Mesendoderm (in vitro differentiated cells): ENCODE measurements at regions not wholly inside any gene's neighbourhood (a gene's known extent, or its start where the extent isn't known, plus 50 kb on each side); places are given as distances from the start of the nearest gene placed in this dataset.

ENCODE experiments used
- DNase-seq: peaks from one replicate; pipeline ENCODE4 v3.0.0; 2013
- H2AK5ac ChIP-seq: 2 replicates; pipeline ENCODE4 v1.6.1; 2013; ENCODE audit warnings: low read length, inconsistent platforms
- H2BK120ac ChIP-seq: 2 replicates; pipeline ENCODE4 v1.6.1; 2013; ENCODE audit warnings: low read depth, mild to moderate bottlenecking, low read length, moderate library complexity, mixed read lengths
- H2BK15ac ChIP-seq: replicated peaks from 2 replicates; pipeline ENCODE4 v1.6.1; 2013; ENCODE audit warnings: low read depth, mild to moderate bottlenecking, moderate library complexity
- H2BK5ac ChIP-seq: 2 replicates; pipeline ENCODE4 v1.6.1; 2013; ENCODE audit warnings: low read length, inconsistent platforms
- H3K18ac ChIP-seq: 2 replicates; pipeline ENCODE4 v1.6.1; 2013; ENCODE audit warnings: mild to moderate bottlenecking, low read length, mixed read lengths
- H3K23ac ChIP-seq: one replicate; pipeline ENCODE4 v1.6.1; 2013; ENCODE audit warnings: low read length
- H3K27ac ChIP-seq: 2 replicates; pipeline ENCODE4 v1.5.1; 2013; ENCODE audit warnings: low read depth, mild to moderate bottlenecking, inconsistent platforms, low read length, moderate library complexity
- H3K27me3 ChIP-seq: 2 replicates; pipeline ENCODE4 v1.6.1; 2013; ENCODE audit warnings: low read length, control low read depth, mild to moderate bottlenecking, inconsistent platforms; ENCODE audit not compliant: insufficient read depth, poor library complexity
- H3K36me3 ChIP-seq: 2 replicates; pipeline ENCODE4 v1.6.1; 2013; ENCODE audit warnings: low read length, inconsistent platforms; ENCODE audit not compliant: control insufficient read depth, insufficient read depth
- H3K4ac ChIP-seq: one replicate; pipeline ENCODE4 v1.6.1; 2013; ENCODE audit warnings: low read depth, mild to moderate bottlenecking, low read length, moderate library complexity
- H3K4me1 ChIP-seq: 2 replicates; pipeline ENCODE4 v1.6.1; 2013; ENCODE audit warnings: low read depth, low read length, inconsistent platforms; ENCODE audit not compliant: control insufficient read depth
- H3K4me2 ChIP-seq: 2 replicates; pipeline ENCODE4 v1.6.1; 2013; ENCODE audit warnings: low read length
- H3K4me3 ChIP-seq: 2 replicates; pipeline ENCODE4 v1.5.1; 2013; ENCODE audit warnings: mild to moderate bottlenecking, low read length
- H3K56ac ChIP-seq: one replicate; pipeline ENCODE4 v1.6.1; 2013; ENCODE audit warnings: low read length
- H3K79me1 ChIP-seq: 2 replicates; pipeline ENCODE4 v1.6.1; 2013; ENCODE audit warnings: low read length, inconsistent platforms
- H3K79me2 ChIP-seq: 2 replicates; pipeline ENCODE4 v1.6.1; 2013; ENCODE audit warnings: mild to moderate bottlenecking, low read length; ENCODE audit not compliant: control insufficient read depth, insufficient read depth
- H3K9ac ChIP-seq: 2 replicates; pipeline ENCODE4 v1.6.1; 2013; ENCODE audit warnings: low read length, inconsistent platforms
- H4K5ac ChIP-seq: one replicate; pipeline ENCODE4 v1.6.1; 2013; ENCODE audit warnings: low read length
- H4K8ac ChIP-seq: one replicate; pipeline ENCODE4 v1.6.1; 2013; ENCODE audit warnings: low read depth, mild to moderate bottlenecking, control low read depth, low read length, moderate library complexity
- WGBS: extraction: QIAGEN DNeasy Blood & Tissue Kit; methylation state at CpG from one replicate; pipeline ENCODE4 v1.1.7; 2013; ENCODE audit warnings: low lambda C conversion rate, missing lambda C conversion rate; ENCODE audit not compliant: insufficient coverage; ENCODE audit errors: extremely low coverage; 5-methylcytosine and 5-hydroxymethylcytosine counted together

DNA sequence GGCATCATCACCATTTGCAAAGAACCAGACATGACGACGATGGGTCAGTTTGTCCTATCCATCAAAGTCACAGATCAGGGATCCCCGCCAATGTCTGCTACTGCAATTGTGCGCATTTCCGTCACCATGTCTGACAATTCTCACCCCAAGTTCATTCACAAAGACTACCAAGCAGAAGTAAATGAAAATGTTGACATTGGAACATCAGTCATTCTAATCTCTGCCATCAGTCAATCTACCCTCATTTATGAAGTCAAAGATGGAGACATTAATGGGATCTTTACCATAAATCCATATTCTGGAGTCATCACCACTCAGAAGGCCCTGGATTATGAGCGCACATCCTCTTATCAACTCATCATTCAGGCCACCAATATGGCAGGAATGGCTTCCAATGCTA lies 171.6 kb upstream of the MTNR1B start:
- DNase-seq, result no peak
- no peak overlapping the region for H3K4ac ChIP-seq
- H2AK5ac ChIP-seq, result no peak overlapping the region
- no peaks in the 10 kb centered on the region for H3K79me2 ChIP-seq
- no peak overlapping the region for H4K5ac ChIP-seq
- H3K27ac ChIP-seq, result no peak overlapping the region
- no peaks in the 10 kb centered on the region for H3K27me3 ChIP-seq
- H2BK5ac ChIP-seq, result no peak overlapping the region
- no peaks in the 10 kb centered on the region for H3K79me1 ChIP-seq
- no peak overlapping the region for H3K9ac ChIP-seq
- peaks cover 3% of the 10 kb centered on the region for H3K36me3 ChIP-seq
- no peak overlapping the region for H2BK120ac ChIP-seq
- no peak overlapping the region for H3K18ac ChIP-seq
- H3K4me3 ChIP-seq, result no peak overlapping the region
- H2BK15ac ChIP-seq, result no peak overlapping the region
- H3K4me2 ChIP-seq, result no peak overlapping the region
- no peak overlapping the region for H3K23ac ChIP-seq
- WGBS, result no CpG with 5 or more reads among the region's 6 CpGs
- peaks cover 1% of the 10 kb centered on the region for H3K4me1 ChIP-seq
- no peak overlapping the region for H3K56ac ChIP-seq
- no peak overlapping the region for H4K8ac ChIP-seq

DNA sequence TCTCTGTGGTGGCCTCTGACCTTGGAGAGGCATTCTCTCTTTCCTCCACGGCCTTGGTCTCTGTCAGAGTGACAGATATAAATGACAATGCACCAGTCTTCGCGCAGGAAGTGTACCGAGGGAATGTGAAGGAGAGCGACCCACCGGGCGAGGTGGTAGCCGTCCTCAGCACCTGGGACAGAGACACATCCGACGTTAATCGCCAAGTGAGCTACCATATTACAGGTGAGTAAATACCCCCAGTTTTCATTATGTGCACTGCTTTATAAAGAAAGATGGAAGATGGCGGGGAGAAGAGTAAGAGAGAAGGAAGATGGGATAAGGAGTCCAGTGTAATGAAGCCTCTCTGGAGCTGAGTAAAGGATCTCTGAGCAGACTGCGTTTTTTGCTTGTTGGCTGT lies 167.8 kb upstream of the MTNR1B start:
- Histone ChIP-seq H3K4me2 (no peak overlapping the region), H3K79me1 (no peaks in the 10 kb centered on the region), H4K8ac (no peak overlapping the region), H3K4me3 (no peak overlapping the region), H3K4ac (no peak overlapping the region), H3K36me3 (peaks cover 3% of the 10 kb centered on the region), H2BK120ac (no peak overlapping the region), H2BK15ac (no peak overlapping the region), H3K79me2 (no peaks in the 10 kb centered on the region), H3K23ac (no peak overlapping the region), H3K27ac (no peak overlapping the region), H4K5ac (no peak overlapping the region), H3K27me3 (no peaks in the 10 kb centered on the region), H3K4me1 (peaks cover 4% of the 10 kb centered on the region), H2BK5ac (no peak overlapping the region), H2AK5ac (no peak overlapping the region), H3K9ac (no peak overlapping the region), H3K18ac (no peak overlapping the region), H3K56ac (no peak overlapping the region)
- no CpG with 5 or more reads among the region's 13 CpGs for WGBS
- no peak for DNase-seq

DNA sequence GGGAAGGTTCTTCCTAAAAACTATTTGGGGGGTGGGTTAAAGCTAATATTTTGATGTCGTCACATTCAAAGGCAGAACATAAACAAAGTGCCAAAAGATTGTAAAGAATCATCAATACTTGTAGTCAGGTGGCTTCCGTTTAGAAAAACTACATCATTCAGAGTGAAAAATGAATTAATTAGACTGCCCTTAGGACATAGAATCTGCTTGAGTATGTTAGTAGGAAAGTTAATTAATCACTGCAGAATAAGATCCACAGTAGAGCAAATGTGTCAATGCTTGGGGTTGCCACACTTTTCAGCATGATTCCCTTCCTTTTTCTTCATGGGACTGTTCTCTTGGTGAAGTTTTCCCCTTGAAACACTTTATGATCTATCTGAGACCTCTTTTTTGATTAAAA lies 166.8 kb upstream of the MTNR1B start:
- Histone ChIP-seq H3K79me2 (no peaks in the 10 kb centered on the region), H3K4me1 (peaks cover 4% of the 10 kb centered on the region), H3K18ac (no peak overlapping the region), H2AK5ac (no peak overlapping the region), H3K4me3 (no peak overlapping the region), H3K56ac (no peak overlapping the region), H2BK120ac (no peak overlapping the region), H2BK15ac (no peak overlapping the region), H3K4ac (no peak overlapping the region), H4K8ac (no peak overlapping the region), H3K36me3 (peaks cover 3% of the 10 kb centered on the region), H3K23ac (no peak overlapping the region), H3K27me3 (no peaks in the 10 kb centered on the region), H3K27ac (no peak overlapping the region), H3K9ac (no peak overlapping the region), H3K79me1 (no peaks in the 10 kb centered on the region), H4K5ac (no peak overlapping the region), H2BK5ac (no peak overlapping the region), H3K4me2 (no peak overlapping the region)
- no CpG with 5 or more reads among the region's 2 CpGs for WGBS
- DNase-seq, result no peak

DNA sequence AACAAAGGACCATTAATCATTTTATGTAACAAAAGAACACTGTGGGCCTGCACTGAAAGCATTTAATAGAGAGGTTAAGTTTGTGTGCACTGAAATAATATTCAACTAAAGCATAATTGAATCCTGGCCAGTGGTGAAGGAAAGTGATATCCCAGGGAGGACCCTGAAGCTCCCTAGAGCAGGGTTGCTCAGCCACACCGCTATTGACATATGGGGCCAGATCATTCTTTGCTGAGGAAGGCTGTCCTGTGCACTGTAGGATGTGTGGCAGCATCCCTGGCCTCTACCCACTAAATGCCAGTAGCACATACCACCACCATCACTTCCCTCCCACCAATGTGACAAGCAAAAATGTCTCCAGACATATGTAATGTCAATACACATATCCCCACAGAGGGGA lies 166.1 kb upstream of the MTNR1B start:
- Histone ChIP-seq H3K36me3 (peaks cover 2% of the 10 kb centered on the region), H3K18ac (no peak overlapping the region), H3K4ac (no peak overlapping the region), H2BK5ac (no peak overlapping the region), H2BK15ac (no peak overlapping the region), H3K4me2 (no peak overlapping the region), H4K8ac (no peak overlapping the region), H2BK120ac (no peak overlapping the region), H3K79me2 (no peaks in the 10 kb centered on the region), H3K4me3 (no peak overlapping the region), H3K4me1 (peaks cover 4% of the 10 kb centered on the region), H3K79me1 (no peaks in the 10 kb centered on the region), H3K27ac (no peak overlapping the region), H3K9ac (no peak overlapping the region), H2AK5ac (no peak overlapping the region), H4K5ac (no peak overlapping the region), H3K56ac (no peak overlapping the region), H3K27me3 (no peaks in the 10 kb centered on the region), H3K23ac (peak overlapping the region; percentile 54)
- DNase-seq, result no peak
- no CpG with 5 or more reads among the region's 1 CpG for WGBS

DNA sequence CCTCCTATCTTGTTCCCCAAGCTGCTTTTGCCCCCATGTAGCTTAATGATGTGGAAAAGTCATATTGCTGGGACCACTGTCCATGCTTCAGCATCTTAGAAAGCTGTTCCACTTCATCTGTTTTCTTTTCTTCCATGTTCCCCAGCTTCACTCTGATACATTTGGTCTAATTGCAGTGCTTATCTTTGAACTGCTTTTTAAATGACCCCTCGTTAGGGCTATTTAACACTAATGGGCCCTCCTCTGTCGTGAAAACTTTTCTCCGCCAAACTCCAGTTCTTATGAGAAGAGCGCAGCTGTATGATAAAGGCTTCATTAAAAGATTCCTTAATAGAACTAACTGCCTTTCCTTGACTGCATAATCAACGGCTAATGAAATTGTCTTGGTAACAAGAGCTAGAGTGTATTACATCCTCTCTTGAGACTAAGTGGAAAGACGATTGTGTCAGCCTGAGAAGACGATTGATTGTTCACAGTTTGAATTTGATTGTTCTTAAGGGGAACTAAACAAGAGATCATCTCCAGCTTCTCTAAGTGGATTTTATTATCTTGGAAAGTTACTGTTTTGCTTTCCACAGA lies 165.0 kb upstream of the MTNR1B start:
- Histone ChIP-seq H3K27ac (no peak overlapping the region), H3K4me1 (peaks cover 4% of the 10 kb centered on the region), H3K9ac (no peak overlapping the region), H3K27me3 (no peaks in the 10 kb centered on the region), H3K36me3 (no peaks in the 10 kb centered on the region), H2BK5ac (no peak overlapping the region), H2BK15ac (no peak overlapping the region), H3K4ac (no peak overlapping the region), H2BK120ac (no peak overlapping the region), H3K4me2 (no peak overlapping the region), H3K56ac (no peak overlapping the region), H4K8ac (no peak overlapping the region), H4K5ac (no peak overlapping the region), H3K79me1 (no peaks in the 10 kb centered on the region), H2AK5ac (no peak overlapping the region), H3K18ac (no peak overlapping the region), H3K23ac (no peak overlapping the region), H3K79me2 (no peaks in the 10 kb centered on the region), H3K4me3 (no peak overlapping the region)
- no CpG with 5 or more reads among the region's 7 CpGs for WGBS
- no peak for DNase-seq

DNA sequence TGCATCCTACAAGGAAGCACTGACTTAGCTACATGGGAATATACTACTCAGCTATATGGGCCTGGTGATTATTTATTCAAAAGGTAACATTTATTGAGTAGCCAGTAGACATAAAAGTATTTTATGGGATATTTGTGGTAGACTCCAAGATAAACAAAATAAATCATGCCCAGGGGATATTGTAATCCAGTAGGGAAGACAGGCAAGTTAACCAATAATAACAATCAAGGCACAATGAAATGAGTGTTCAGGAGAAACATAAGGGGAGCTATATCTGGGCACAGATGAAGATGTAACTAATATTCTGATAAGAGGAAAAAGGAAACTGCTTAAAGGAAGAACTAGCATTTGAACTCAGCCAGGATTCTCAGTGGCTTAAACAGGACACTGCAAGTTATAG lies 161.4 kb upstream of the MTNR1B start:
- H3K36me3 ChIP-seq, result no peaks in the 10 kb centered on the region
- H2BK5ac ChIP-seq, result no peak overlapping the region
- H3K9ac ChIP-seq, result no peak overlapping the region
- no peak overlapping the region for H3K23ac ChIP-seq
- no peaks in the 10 kb centered on the region for H3K27me3 ChIP-seq
- no peak overlapping the region for H2BK120ac ChIP-seq
- H3K4ac ChIP-seq, result no peak overlapping the region
- no peak for DNase-seq
- H3K79me1 ChIP-seq, result no peaks in the 10 kb centered on the region
- no peak overlapping the region for H3K27ac ChIP-seq
- no peak overlapping the region for H4K8ac ChIP-seq
- H3K56ac ChIP-seq, result no peak overlapping the region
- no peak overlapping the region for H3K4me2 ChIP-seq
- H3K4me1 ChIP-seq, result peaks cover 4% of the 10 kb centered on the region
- H2BK15ac ChIP-seq, result no peak overlapping the region
- H4K5ac ChIP-seq, result no peak overlapping the region
- H3K4me3 ChIP-seq, result no peak overlapping the region
- H3K18ac ChIP-seq, result no peak overlapping the region
- H2AK5ac ChIP-seq, result no peak overlapping the region
- H3K79me2 ChIP-seq, result no peaks in the 10 kb centered on the region
